ENCODE measurements at regions not wholly inside any gene's neighbourhood (a gene's known extent, or its start where the extent isn't known, plus 50 kb on each side); places are given as distances from the start of the nearest gene placed in this dataset.

GRCh38 chr4:101693842-101694398, 96.6 kb upstream of the BANK1 start:
- TF ChIP-seq CTCF (IDR thresholded peaks at IDR 0.05) (no peak), POLR2A (IDR thresholded peaks at IDR 0.05) (no peak)
